BLaER1 (cell line): ENCODE measurements at regions not wholly inside any gene's neighbourhood (a gene's known extent, or its start where the extent isn't known, plus 50 kb on each side); places are given as distances from the start of the nearest gene placed in this dataset.

Experiments
- H3K27ac ChIP-seq: shearing (Covaris generic); formaldehyde crosslinking; 2 replicates; pipeline ENCODE4 v1.8.1; 2022
- H3K27me3 ChIP-seq: shearing (Covaris generic); formaldehyde crosslinking; 2 replicates; pipeline ENCODE4 v1.8.1; 2022
- H3K36me3 ChIP-seq: shearing (Covaris generic); formaldehyde crosslinking; 2 replicates; pipeline ENCODE4 v1.8.1; 2022
- H3K4me1 ChIP-seq: shearing (Covaris generic); formaldehyde crosslinking; 2 replicates; pipeline ENCODE4 v1.8.1; 2022
- H3K4me2 ChIP-seq: shearing (Covaris generic); formaldehyde crosslinking; 2 replicates; pipeline ENCODE4 v1.8.1; 2022
- H3K4me3 ChIP-seq: shearing (Covaris generic); formaldehyde crosslinking; 2 replicates; pipeline ENCODE4 v1.8.1; 2022
- H3K9ac ChIP-seq: shearing (Covaris generic); formaldehyde crosslinking; 2 replicates; pipeline ENCODE4 v1.8.1; 2022
- H3K9me3 ChIP-seq: shearing (Covaris generic); formaldehyde crosslinking; 2 replicates; pipeline ENCODE4 v1.8.1; 2022
- H4K20me1 ChIP-seq: shearing (Covaris generic); formaldehyde crosslinking; 2 replicates; pipeline ENCODE4 v1.8.1; 2022
- Cebpa-rat ChIP-seq: shearing (Covaris generic); IDR thresholded peaks from 2 replicates; pipeline ENCODE4 v1.8.1; 2022

- no peaks in the 10 kb centered on the region for H3K4me1 ChIP-seq
- H3K36me3 ChIP-seq = no peaks in the 10 kb centered on the region
- H4K20me1 ChIP-seq = no peaks in the 10 kb centered on the region
- no peak for TF ChIP-seq Cebpa-rat
- no peak overlapping the region for H3K4me2 ChIP-seq
- no peak overlapping the region for H3K9ac ChIP-seq
- no peaks in the 10 kb centered on the region for H3K27me3 ChIP-seq
- H3K9me3 ChIP-seq = no peaks in the 10 kb centered on the region
- H3K4me3 ChIP-seq = no peak overlapping the region
- no peak overlapping the region for H3K27ac ChIP-seq
Measured at GRCh38 chr13:75217949-75218348, 264.0 kb downstream of the TBC1D4 start.

- H3K27me3 ChIP-seq = no peaks in the 10 kb centered on the region
- no peak overlapping the region for H3K4me3 ChIP-seq
- H3K4me2 ChIP-seq = no peak overlapping the region
- no peaks in the 10 kb centered on the region for H3K36me3 ChIP-seq
- no peak for TF ChIP-seq Cebpa-rat
- H4K20me1 ChIP-seq = no peaks in the 10 kb centered on the region
- H3K9me3 ChIP-seq = no peaks in the 10 kb centered on the region
- H3K9ac ChIP-seq = no peak overlapping the region
- no peaks in the 10 kb centered on the region for H3K4me1 ChIP-seq
- H3K27ac ChIP-seq = no peak overlapping the region
Measured at GRCh38 chr13:75216038-75216437, 265.9 kb downstream of the TBC1D4 start.

GRCh38 chr13:75214846-75215245 lies 267.1 kb downstream of the TBC1D4 start:
- H3K9ac ChIP-seq = no peak overlapping the region
- no peaks in the 10 kb centered on the region for H3K27me3 ChIP-seq
- H3K9me3 ChIP-seq = peaks cover under 1% of the 10 kb centered on the region; the same call in 1 of the 2 replicates
- no peak for TF ChIP-seq Cebpa-rat
- no peak overlapping the region for H3K4me2 ChIP-seq
- H3K36me3 ChIP-seq = no peaks in the 10 kb centered on the region
- no peaks in the 10 kb centered on the region for H4K20me1 ChIP-seq
- H3K4me3 ChIP-seq = no peak overlapping the region
- H3K27ac ChIP-seq = no peak overlapping the region
- peaks cover 5% of the 10 kb centered on the region; the same call in 1 of the 2 replicates for H3K4me1 ChIP-seq

GRCh38 chr13:75202981-75203380 lies 279.0 kb downstream of the TBC1D4 start:
- Histone ChIP-seq H3K27ac (no peak overlapping the region), H3K4me3 (no peak overlapping the region), H3K9ac (no peak overlapping the region), H3K4me2 (no peak overlapping the region), H3K27me3 (no peaks in the 10 kb centered on the region), H3K9me3 (0 out of 2 replicates have a peak, but pooled peaks cover 11% of the 10 kb centered on the region), H3K36me3 (no peaks in the 10 kb centered on the region), H4K20me1 (no peaks in the 10 kb centered on the region), H3K4me1 (no peaks in the 10 kb centered on the region)
- no peak for TF ChIP-seq Cebpa-rat

- H3K4me2 ChIP-seq = no peak overlapping the region
- H3K27me3 ChIP-seq = no peaks in the 10 kb centered on the region
- H3K27ac ChIP-seq = no peak overlapping the region
- no peaks in the 10 kb centered on the region for H3K4me1 ChIP-seq
- H4K20me1 ChIP-seq = no peaks in the 10 kb centered on the region
- TF ChIP-seq Cebpa-rat = no peak
- H3K9ac ChIP-seq = no peak overlapping the region
- no peaks in the 10 kb centered on the region for H3K9me3 ChIP-seq
- H3K36me3 ChIP-seq = no peaks in the 10 kb centered on the region
- H3K4me3 ChIP-seq = no peak overlapping the region
Measured at GRCh38 chr13:75197803-75198202, 284.2 kb downstream of the TBC1D4 start.

- H3K27ac ChIP-seq = no peak overlapping the region
- H3K9ac ChIP-seq = no peak overlapping the region
- no peaks in the 10 kb centered on the region for H4K20me1 ChIP-seq
- no peaks in the 10 kb centered on the region for H3K27me3 ChIP-seq
- no peak overlapping the region for H3K4me2 ChIP-seq
- H3K4me1 ChIP-seq = no peaks in the 10 kb centered on the region
- no peak overlapping the region for H3K4me3 ChIP-seq
- no peaks in the 10 kb centered on the region for H3K9me3 ChIP-seq
- no peaks in the 10 kb centered on the region for H3K36me3 ChIP-seq
- no peak for TF ChIP-seq Cebpa-rat
Measured at GRCh38 chr13:75196147-75196837, 285.7 kb downstream of the TBC1D4 start.

GRCh38 chr13:75195495-75196146 lies 286.3 kb downstream of the TBC1D4 start:
- TF ChIP-seq Cebpa-rat = no peak
- no peaks in the 10 kb centered on the region for H4K20me1 ChIP-seq
- H3K4me1 ChIP-seq = no peaks in the 10 kb centered on the region
- H3K4me3 ChIP-seq = no peak overlapping the region
- no peak overlapping the region for H3K4me2 ChIP-seq
- H3K27me3 ChIP-seq = no peaks in the 10 kb centered on the region
- no peaks in the 10 kb centered on the region for H3K9me3 ChIP-seq
- H3K36me3 ChIP-seq = no peaks in the 10 kb centered on the region
- no peak overlapping the region for H3K9ac ChIP-seq
- no peak overlapping the region for H3K27ac ChIP-seq

- no peak overlapping the region for H3K4me3 ChIP-seq
- H3K27me3 ChIP-seq = no peaks in the 10 kb centered on the region
- H3K9me3 ChIP-seq = no peaks in the 10 kb centered on the region
- no peak for TF ChIP-seq Cebpa-rat
- H4K20me1 ChIP-seq = no peaks in the 10 kb centered on the region
- H3K4me1 ChIP-seq = no peaks in the 10 kb centered on the region
- no peak overlapping the region for H3K9ac ChIP-seq
- H3K4me2 ChIP-seq = no peak overlapping the region
- H3K36me3 ChIP-seq = no peaks in the 10 kb centered on the region
- no peak overlapping the region for H3K27ac ChIP-seq
Measured at GRCh38 chr13:75194717-75195462, 287.1 kb downstream of the TBC1D4 start.

GRCh38 chr13:75186379-75186778 lies 295.6 kb downstream of the TBC1D4 start:
- H3K4me2 ChIP-seq = no peak overlapping the region
- peaks cover 15% of the 10 kb centered on the region for H3K9me3 ChIP-seq

GRCh38 chr13:75181906-75182305 lies 300.1 kb downstream of the TBC1D4 start:
- H3K4me1 ChIP-seq = no peaks in the 10 kb centered on the region
- no peak overlapping the region for H3K9ac ChIP-seq
- no peaks in the 10 kb centered on the region for H4K20me1 ChIP-seq
- H3K9me3 ChIP-seq = peaks cover 15% of the 10 kb centered on the region
- no peaks in the 10 kb centered on the region for H3K27me3 ChIP-seq
- H3K4me2 ChIP-seq = no peak overlapping the region
- H3K4me3 ChIP-seq = no peak overlapping the region
- TF ChIP-seq Cebpa-rat = no peak
- H3K36me3 ChIP-seq = no peaks in the 10 kb centered on the region
- H3K27ac ChIP-seq = no peak overlapping the region

More at GRCh38 chr13:75186379-75186778, 295.6 kb downstream of the TBC1D4 start:
- Histone ChIP-seq H3K4me1 (no peaks in the 10 kb centered on the region), H4K20me1 (no peaks in the 10 kb centered on the region), H3K36me3 (no peaks in the 10 kb centered on the region), H3K4me3 (no peak overlapping the region), H3K27ac (no peak overlapping the region), H3K27me3 (no peaks in the 10 kb centered on the region), H3K9ac (no peak overlapping the region)
- TF ChIP-seq Cebpa-rat = no peak
